HG03575 (cell line): ENCODE measurements at regions not wholly inside any gene's neighbourhood (a gene's known extent, or its start where the extent isn't known, plus 50 kb on each side); places are given as distances from the start of the nearest gene placed in this dataset.
"Not testable (repeated sequence)": the region's sequence is repeated elsewhere in the genome, so short reads cannot be mapped to it uniquely, and the experiment has no call there.

Source experiments
- ATAC-seq: cut with Tn5 transposase; IDR thresholded peaks from one replicate; pipeline ENCODE4 v1.9.1; 2021; ENCODE audit not compliant: unreplicated experiment, insufficient number of reproducible peaks, low FRiP score; ENCODE audit errors: extremely low read depth

DNA sequence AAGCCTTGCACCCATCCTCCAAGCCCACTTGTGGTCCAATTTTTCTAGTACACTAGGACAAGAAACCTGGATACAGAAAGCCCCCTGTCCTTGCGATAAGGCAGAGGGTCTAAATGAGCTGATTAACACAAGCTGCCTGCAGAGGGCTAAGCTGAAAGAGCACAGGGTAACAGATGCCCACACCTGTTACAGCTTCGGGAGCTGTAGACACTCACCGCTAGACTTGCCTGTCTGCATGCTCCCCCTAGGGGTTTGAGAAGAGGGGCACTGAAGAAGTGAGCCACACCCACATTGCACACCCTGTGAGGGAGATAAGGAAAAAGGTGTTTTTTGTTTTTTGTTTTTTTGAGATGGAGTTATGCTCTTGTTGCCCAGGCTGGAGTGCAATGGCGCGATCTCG, 386.5 kb upstream of the AUTS2 start:
- ATAC-seq = no peak

GRCh38 chr7:69213878-69214277, 384.4 kb upstream of the AUTS2 start:
- ATAC-seq = no peak

GRCh38 chr7:69215516-69215915, 382.8 kb upstream of the AUTS2 start:
- not testable (repeated sequence) for ATAC-seq

DNA sequence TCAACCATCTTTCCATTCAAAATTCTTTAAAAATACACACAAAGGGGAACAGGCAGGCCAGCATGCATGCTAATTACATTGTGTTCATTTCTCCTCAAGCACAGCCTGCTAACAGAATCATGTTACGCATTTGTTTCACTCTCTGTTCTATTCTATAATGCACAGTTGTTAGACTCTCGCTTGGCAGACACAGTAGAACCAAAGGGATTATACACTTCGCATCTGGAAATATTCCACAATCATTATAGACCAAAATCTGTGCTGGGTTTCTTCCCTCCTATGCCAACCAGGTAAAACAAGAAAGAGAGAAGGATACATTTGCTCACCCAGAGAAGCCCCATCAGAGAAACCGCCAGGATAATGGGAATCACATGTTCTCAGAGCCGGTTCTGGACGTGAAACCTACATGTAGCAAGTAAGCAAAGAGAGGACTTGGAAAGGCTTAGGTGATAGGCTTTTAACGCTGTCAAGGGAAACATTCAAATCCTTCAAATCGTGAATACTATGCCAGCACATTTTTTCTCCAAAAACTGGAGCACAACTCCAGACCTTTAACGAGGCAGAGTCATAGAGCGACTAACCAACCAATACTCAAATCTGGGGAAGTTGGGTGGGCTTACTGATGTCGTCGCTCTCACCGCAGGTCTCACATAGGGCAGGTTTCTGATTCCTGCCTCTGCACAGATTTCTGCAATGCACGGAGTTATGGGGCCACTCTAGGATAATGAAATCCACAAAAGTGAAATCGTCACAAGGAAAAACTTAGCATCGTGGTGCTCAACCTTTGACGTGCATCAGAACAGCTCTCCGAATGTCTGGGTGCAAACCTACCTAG, 380.5 kb upstream of the AUTS2 start:
- no peak for ATAC-seq

- no peak for ATAC-seq
These were observed 379.7 kb upstream of the AUTS2 start for GRCh38 chr7:69218576-69218975.

- ATAC-seq = no peak
These were observed 378.9 kb upstream of the AUTS2 start for GRCh38 chr7:69219381-69219780.

DNA sequence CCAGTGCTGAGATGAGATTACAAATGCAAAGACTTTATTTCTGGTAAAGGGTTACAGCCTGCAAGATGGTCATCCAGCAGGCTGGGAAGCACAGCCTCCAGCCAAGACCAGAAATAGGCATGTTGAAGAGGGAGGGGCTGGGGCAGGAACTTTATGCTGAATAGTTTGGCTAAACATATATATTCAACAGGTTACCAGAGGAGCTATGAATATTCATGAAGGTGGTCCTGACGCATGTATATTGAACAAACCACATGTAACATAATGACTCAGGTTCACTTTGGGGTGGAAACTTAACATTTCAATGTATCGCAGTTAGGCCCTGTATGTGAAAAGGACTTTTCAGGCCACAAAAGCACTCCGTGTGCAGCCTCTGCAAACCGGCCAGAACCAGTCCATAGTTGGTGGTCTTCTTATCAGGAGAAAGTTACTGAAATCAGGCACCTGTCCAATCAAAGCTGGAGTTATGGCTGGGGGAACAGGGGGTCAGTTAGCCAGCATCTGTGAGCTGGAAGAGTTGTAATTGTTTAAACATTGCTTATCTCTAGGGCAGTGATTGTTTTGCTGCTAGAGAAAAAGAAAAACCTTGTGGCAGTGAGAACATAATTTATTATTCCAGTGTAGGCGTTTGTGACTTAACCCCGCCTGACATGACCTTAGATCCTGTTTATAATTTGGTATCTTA, 372.9 kb upstream of the AUTS2 start:
- no peak for ATAC-seq

- no peak for ATAC-seq
These were observed 370.0 kb upstream of the AUTS2 start for GRCh38 chr7:69228212-69228811.

DNA sequence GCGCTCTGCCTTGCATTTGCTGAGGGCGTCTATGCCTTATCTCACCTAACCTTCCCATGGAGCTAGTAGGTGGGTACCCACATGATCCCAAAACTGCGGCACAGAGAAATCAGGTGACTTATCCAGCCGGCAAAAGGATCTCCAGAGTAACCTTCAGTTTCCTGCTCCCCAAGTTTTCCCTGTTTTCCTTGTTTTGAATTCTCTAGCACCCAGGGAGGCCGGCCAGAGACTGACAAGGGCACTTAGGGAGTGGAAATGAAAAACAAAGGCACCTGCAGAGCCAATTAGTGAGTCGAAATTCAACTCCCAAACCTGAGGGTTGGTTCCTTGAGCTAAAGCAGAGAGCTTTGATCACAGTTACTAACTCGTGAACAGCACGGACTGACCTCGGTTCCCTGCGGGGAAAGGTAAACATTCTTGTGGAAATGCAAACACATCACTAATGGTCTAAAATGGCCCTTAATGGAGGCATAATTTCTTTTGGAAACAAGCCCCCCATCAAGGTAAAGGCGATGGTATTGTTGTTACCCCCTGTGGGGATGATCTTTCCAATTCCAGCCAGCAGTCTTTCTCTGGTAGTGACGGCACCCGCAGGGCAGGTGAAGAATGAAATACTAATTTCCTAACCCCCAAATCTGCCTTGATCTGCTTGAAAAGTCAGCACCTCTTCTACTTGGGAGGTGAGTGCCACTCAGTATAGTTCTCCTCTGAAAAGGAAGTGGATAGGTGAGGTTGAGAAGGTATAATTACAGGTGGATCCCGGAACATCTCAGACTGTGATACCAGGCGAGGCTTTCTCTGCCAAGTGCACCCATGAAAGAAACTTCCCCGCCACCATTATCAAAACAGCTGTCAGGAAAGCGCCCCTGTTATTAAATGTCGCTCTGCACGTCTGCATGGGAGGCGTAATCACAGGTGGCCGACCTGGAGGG, 365.6 kb upstream of the AUTS2 start:
- ATAC-seq = no peak

DNA sequence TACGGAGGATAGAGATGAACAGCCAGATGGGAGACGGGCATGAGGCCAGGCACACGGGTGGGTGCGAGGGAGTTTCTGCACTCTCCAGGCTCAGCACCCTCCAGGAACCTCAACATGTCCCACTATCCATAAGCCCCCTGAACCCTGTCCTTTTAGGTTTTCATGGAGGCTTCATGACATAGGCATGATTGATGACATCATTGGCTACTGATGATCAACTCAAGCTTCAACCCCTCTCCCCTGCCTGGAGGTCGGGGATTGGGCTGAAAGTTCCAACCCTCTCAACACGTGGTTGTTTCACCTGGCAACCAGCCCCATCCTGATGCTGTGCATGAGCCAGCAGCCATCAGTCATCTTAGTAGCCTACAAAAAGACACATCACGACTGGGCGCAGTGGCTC, 360.7 kb upstream of the AUTS2 start:
- no peak for ATAC-seq

DNA sequence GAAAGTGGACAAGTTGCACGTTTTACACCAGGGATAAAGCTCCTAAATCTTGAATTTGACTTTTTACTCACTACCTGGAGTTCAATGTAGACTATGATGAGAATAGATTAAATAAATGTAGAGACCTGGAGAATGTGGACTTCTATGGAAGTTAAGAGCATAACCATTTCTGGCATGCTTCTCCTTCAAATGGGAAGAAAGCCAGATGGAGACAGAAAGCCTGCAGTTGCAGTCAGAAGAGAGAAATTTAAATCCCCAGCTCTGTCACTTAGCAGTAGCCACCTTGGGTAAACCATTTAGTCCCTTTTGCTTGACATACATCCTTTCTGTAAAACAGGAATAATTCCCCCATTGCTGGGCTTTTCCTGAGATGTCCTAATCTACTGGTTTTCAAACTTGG, 355.3 kb upstream of the AUTS2 start:
- ATAC-seq = no peak

GRCh38 chr7:69244701-69245100, 353.6 kb upstream of the AUTS2 start:
- ATAC-seq = no peak

GRCh38 chr7:69245646-69246045, 352.6 kb upstream of the AUTS2 start:
- no peak for ATAC-seq

DNA sequence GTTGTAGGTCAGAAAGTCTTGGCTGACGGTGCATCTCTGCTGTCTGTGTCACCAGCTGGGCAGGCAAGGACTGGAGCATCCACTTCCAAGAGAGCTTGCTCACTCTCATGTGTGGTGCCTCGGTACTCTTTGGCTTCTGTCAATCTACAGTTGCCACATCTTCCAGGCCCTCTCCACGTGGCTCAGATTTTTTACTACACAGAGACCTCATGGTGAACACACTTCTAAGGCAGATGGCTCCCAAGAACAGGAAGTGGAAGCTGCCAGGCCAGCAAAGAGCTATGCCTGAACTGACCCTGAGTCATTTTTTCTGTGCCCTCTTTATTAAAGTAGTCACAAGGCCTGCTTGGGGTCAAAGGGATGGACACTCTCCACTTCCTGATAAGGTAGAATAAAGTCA, 351.5 kb upstream of the AUTS2 start:
- no peak for ATAC-seq

- not testable (repeated sequence) for ATAC-seq
These were observed 349.9 kb upstream of the AUTS2 start for GRCh38 chr7:69248382-69248828.

DNA sequence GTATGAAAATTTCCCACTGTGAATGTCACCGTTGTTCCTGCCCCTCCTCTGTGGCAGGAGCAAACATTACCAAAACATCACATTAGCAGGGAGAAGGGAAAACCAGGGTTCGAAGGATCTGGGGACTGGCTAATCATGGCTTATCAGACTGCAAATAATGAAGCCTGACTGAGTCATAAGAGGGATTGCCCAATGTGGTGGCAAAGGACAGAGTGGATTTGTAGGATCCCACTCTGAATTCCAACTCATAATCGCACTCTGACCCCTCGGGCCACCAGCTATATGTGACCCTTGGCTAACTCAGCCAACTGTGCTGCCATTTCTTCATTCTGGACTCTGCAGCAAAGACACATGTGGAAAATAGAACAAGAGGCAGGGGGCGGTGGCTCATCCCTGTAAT, 347.3 kb upstream of the AUTS2 start:
- no peak for ATAC-seq

- ATAC-seq = no peak
These were observed 343.6 kb upstream of the AUTS2 start for GRCh38 chr7:69254643-69255042.

DNA sequence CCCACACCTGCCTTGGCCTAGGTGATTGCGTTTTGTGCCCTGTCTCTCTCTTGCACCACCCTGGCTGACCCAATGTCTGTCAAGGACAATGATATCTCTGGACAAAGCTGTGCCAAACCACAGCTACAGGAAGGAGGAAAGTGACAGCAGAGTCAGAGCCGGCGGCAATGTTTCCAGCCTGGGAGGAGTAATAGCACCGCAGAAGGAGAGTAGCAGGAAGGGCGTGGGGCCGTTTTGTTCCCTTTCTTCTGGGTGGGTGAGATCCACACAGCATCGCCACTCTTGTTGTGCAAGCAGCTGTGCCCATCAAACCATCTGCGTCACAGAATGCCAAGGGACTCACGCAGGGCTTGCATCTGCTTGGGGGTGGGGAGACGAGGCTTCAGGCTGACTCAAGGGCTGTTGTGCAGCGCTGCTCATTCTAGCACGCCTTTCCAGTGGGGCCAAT, 341.6 kb upstream of the AUTS2 start:
- ATAC-seq = no peak

GRCh38 chr7:69257592-69257991, 340.7 kb upstream of the AUTS2 start:
- no peak for ATAC-seq
